Inferior parietal cortex (tissue), 1 donor: ENCODE measurements at regions not wholly inside any gene's neighbourhood (a gene's known extent, or its start where the extent isn't known, plus 50 kb on each side); places are given as distances from the start of the nearest gene placed in this dataset.

Experiments used
- DNase-seq: peaks from one replicate; pipeline ENCODE4 v3.0.0-alpha.2; 2016; ENCODE audit errors: extremely low spot score

DNA sequence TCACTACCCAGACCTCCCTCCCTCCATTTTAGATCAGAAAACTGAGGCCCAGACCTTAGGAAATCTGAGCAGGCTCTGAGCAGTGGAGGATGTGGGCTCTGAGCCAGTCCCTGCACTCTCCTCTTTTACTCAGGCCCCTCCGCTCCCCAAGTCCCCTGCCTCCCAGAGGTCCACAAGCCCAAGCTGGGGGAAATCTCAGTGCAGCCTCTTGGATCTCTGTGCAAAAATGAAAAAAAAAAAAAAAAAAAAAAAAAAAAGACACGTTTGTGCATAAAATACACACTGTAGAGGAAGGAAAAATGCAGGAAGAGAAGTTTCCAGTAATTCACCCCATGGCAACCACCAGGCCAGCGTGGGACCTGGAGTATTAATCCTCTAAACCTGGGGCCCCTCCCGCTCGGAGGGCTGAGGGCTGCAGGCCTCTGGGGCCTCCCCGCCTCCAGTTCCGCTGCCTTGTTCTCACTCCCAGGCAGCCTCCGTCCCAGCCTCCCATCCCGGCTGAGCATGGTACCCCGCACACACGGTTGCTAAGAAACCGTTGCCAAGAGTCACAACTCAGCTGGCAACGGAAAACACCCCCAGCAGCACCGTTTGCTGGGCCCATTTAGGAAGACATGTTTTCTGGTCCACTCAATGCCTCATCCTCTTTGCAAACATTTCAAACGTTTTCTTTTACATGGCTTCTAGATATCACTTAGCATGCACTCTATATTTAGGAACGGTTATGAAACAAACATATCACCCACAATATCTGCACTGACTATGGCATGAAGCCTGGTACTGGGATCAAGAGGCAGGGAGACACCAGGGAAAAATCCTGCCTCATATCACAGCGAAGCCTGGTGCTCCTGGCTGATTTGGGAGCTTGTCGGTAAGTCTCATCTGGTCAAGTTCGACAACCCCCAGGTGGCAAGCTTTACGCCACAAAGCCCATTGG is 227.5 kb downstream of the CTTN start:
- DNase-seq: peak; percentile 66

DNA sequence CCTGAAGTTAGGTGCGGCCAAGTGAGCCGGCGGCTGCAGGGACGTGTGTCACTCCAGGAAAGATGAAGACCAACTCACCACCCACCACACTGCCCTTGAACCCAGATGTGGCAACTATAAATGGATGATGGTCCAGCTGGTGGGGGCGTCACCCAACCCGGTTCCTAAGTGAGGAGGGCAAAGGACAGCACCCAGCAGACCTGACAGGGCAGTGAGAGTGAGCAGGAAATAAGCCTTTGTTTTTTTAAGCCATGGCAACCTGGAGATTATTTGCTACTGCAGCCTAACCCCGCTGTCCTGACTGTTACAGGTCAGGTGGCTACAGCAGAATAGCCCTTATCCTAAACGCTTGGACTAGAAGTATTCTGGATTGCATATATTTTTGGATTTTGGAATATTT is 228.9 kb downstream of the CTTN start:
- no peak for DNase-seq

DNA sequence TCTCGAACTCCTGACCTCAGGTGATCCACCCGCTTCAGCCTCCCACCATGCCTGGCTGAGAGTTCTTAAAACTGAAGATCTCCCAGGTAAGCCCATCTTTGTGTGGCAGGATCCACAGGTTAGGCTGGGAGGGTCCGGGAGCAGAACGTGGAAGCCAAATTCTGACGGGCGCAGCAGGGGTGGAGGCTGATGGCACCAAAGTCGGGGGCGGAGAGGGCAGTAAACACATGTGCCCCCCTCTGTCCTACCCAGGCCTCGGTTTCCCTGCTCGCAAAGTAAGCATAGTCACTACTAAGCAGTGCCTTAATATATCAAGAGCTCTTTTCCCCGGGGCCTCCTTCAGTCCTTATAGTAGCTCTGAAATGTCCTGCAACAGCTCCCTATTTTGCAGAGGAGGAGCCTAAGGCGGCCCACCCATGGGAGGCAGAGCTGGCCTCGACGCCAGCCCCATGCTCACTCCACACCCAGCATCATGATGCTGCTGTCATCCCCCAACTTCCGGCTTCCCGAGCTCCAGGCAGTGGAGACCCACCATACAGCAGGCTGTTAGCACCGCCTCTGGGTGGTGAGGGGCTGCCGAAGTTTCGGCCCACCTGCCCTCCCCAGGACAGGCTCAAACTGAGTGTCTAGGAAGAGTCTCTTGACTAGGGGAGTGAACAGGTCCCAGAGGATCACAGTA is 230.0 kb downstream of the CTTN start:
- DNase-seq: no peak

DNA sequence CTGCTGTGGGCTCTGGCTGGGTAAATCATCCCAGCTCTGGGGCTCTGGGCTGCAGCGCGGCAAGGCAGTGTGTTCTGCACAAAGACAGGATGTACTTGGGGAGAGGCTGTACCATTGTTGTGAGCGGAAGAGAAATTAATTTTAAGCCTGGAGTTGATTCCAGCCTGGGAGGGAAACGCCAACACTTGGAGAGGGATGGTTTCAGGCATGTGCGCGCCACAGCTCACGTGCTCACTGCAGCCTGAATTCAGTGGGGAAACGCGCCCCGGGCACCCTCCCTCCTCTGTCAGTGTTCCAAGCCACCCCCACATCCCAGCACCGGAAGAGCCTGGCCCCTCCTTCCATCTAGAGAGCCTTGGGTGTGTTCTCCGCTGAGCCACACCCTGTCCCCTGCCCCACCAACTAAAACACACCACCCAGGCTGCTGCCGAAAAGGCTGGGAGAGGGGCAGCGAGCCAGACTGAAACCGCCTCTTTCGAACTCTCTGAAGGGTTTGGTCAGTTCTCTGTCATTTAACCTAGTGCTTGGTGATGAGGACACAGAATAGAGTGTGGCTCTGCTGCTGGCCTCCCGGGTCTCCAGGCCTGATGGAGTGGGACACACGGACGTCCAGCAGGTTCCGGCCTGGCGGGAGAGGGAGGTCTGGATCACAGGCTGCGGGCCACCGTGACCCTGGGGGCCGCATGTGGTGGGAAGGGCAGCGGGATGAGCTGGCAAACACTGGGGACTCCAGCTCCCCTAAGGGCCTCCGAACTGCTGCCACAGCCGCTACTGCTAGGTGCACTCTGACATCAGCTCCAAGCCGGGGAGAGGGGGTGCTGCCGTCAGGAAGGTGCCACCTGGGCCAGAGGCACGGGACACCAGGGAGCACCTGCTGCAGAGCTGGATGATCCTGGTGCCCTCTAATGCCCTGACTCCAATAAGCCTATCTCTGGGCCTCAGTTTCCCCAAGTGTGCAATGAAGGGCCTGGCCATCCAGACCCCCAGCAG is 230.8 kb downstream of the CTTN start:
- DNase-seq: no peak

DNA sequence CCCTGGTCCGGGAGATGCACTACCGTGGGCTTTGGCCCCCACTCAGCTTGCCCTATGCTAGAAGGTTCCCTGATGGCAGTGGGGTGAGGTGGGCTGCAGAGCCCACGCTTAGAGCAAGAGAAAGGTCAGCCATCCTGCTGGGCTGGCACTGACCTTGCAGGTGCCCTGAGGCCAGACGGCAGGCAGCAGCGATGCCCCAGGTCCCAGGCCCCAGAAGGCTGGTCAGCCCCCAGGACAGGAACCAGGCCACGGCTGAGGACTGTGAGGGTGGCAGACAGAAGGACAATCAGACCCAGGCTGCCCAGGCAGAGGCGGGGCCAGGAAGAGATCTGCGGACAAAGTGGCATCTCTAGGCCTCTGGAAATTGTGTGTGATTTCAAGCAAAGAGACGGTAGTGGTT is 231.7 kb downstream of the CTTN start:
- DNase-seq: no peak

DNA sequence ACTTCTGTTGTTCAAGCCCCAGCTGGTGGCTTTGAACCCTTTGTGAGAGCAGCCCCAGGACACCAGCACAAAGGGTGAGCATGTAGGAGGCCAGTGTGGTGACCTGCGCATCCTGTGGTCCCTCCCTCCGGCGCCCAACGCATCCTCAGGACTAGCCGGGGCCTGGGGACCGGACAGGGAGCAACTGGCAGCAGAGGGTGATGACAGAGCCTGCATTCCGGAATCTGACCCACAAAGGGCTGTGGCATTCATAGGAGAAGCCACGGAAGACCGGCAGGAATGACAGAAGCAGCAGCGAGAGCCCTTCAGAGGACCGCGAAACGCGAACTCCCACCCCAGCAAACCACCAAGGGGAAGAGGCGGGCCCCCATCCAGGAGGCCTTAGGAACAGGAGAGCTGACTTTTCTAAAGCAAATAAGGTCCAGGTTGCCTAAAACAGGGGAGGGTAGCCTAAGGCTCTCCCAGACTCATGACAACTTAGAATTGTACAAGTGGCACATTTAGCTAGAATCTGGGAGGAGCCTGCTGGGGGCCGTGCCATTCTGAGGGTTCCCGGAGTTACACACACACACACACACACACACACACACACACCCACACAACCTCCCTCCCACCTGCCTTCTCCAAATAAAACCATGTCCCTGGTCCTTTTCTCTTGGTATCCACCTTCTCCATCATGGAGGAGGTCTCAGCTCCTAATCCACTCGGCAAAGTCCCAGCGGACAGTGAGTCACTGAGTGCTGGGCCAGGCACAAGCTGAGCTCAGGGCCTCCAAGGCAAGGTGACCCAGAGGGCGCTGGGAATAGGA is 232.7 kb downstream of the CTTN start:
- no peak for DNase-seq

DNA sequence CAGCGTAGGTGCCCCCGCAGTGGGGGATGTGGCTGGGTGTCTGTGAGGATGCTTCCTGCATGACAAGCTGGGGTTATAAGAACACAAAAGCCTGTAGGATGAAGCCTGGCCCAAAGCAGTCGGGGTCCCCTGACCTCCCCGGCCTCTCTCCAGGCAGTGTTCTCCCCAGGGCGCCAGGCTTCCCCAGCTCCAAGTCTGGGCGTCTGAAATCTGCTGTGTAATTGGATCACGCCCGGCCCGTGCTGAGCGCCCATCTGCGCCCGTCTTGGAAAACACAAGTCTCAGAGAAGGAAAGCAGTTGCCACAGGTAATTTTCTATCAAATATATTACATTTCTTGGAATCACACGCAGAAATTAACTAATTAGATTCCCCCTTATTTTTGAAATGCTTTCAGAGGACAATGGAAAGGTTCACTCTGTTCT is 233.3 kb downstream of the CTTN start:
- DNase-seq: no peak

DNA sequence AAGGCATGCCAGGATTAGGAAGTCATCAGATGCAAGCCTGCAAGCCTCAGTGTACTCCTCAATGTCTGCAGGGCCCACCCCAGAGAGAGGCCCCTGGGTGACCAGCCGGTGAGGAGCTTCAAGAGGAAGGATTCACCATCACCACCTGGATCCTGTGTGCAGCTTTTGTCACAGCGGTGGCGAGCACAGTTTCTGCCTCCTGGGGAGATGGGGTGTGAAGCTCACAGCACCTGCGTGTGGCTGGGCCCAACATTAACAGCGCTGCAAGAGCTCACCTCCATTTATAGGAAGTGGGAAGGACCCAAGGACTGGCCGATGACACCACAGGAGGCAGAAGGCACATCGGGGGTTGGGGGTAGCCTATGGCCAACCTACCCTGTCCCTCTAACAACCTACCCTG is 235.3 kb downstream of the CTTN start:
- no peak for DNase-seq

DNA sequence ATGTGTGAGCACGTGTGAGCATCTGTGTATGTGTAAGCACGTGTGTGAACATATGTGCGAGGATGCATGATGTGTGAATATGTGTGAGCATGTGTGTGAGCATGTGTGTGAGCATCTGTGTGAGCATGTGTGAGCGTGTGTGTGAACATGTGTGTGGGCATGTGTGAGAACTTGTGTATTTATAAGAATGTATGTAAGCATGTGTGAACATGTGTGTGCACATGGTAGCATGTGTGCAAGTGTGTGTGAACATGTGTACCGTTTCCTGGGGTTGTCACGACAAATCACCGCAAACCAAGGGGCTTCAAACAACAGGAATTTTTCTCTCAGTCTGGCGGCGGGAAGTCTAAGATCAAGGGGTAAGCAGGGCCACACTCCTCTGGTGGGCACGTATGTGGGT is 238.3 kb downstream of the CTTN start:
- no peak for DNase-seq

DNA sequence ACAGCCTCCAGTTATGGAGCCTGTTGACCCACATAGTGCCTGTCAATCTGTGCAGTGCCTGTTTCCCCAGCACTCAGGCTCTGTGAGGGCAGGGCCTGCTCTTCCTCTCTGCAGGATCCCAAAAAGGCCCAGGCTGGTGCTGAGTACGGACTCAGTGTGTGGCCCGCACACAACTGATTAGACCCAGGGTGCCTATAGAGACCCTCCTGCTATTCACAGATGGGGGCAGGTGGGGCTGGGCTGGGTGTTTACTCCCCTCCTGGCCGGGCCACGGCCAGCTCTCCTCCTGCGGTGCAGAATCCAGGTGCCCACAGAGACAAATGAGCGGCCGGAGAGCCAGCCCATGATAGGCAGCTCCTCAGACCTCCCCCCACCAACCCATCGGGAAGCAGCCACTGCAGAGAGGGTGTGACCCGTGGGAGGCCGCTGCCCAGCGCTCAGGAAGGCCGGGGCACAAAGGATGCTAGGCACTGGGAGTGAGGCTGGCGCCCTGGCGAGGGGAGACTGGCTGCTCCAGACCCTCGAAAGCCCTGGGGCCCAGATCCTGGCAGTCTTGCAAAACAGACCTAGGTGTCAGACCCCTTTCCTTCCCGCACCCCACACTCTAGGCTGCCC is 239.0 kb downstream of the CTTN start:
- DNase-seq: no peak

DNA sequence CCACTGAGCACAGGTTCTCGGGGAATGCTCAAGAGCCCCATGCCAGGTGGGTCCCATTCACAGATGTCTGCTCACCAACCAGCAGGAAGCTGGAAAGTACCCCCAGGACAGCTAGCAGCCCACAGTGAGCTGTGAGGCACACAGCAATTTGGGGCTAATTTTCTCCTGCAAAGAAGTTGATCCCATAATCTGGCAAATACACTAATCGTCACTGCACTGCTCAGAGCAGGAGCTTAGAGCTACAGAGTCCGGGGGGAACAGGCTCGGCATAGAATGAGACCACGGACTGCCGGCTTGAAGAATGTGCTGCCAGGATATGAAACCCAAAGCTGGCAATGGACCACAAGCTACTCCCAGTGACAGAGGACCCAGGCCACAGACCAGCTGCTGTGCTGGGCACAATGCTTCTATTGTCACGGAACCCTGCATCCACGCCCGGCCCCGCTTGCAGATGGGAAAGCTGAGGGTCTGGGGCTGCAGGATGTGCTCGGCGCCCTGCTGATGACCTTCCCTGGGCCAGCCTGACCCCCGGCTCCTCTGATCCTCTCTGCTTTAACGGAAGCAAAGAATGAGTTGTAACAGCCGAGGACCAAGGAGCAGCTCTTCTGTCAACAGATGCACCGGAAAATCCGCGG is 239.7 kb downstream of the CTTN start:
- DNase-seq: no peak

DNA sequence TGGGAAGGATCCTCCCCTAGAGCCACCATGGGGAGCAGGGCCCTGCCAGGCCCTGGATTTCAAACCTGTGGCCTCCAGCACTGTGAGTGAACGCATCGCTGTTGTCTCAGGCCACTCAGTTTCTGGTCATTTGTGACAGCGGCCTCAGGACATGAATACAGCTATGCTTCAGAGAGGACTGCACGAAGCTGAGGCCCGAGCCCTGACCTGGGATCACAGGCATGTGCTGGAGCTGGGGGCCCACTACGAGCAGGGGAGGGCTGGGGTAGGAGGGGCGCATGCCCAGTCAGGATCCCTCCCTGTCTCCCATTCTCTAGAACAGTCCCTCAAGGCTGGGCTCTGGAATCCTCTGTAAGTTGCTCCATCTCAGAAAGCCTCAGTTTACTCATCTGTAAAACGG is 242.1 kb downstream of the CTTN start:
- no peak for DNase-seq

DNA sequence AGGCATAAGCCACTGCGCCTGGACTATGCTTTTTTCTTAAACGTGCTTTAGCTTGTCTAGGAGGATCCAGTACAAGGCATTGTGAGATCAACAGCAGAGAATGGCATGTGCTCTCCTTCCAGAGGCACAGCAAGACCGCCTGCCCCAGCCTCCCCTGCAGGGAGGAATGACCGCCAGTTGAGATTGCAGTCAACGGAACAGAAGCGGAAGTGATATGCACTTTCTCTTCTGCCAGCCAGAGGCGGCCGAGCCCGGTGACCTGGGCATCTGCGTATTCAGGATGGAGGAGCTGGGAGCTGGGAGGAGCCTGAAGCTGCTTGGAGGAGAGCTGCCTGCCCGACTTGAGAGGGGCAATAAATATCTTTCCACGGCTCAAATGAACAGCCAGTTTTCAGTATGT is 243.0 kb downstream of the CTTN start:
- DNase-seq: no peak

DNA sequence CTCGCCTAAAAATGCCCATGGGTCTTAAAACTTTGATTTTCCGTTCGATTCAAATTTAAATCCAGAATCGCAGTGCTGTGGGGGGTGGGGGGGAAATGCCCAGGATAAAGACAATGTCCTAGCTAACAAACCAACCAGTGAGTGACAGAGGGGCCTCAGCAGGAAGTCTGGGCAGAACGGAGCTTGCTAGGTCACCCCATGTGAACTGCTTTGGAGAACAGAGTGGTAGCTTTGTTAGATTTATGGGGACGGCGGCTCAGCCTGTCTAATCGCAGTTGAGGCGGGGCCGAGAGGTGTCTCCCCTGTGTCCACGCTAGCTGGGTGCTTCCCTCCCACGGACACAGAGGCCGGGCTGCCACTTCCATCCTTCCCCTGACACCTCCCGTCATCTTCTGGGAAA is 243.9 kb downstream of the CTTN start:
- no peak for DNase-seq

DNA sequence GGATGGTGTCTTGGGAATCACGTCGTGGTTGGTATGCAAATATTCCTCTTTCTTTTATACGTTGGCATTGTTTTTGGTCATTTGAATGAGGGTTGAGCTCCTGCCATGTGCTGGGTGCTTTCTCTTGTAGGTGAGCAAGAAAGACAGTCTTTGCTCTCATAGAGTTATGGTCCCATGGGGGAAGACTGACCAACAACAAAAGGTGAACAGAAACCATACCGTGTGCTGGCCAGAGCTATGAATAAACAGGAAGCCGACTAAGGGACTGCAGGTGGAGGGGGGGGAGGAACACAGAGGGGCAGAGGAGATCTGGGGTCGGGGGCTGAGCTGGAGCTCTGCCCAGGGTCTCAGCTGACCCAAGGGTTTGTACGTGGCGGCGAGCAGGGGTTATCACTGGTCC is 245.3 kb downstream of the CTTN start:
- no peak for DNase-seq

DNA sequence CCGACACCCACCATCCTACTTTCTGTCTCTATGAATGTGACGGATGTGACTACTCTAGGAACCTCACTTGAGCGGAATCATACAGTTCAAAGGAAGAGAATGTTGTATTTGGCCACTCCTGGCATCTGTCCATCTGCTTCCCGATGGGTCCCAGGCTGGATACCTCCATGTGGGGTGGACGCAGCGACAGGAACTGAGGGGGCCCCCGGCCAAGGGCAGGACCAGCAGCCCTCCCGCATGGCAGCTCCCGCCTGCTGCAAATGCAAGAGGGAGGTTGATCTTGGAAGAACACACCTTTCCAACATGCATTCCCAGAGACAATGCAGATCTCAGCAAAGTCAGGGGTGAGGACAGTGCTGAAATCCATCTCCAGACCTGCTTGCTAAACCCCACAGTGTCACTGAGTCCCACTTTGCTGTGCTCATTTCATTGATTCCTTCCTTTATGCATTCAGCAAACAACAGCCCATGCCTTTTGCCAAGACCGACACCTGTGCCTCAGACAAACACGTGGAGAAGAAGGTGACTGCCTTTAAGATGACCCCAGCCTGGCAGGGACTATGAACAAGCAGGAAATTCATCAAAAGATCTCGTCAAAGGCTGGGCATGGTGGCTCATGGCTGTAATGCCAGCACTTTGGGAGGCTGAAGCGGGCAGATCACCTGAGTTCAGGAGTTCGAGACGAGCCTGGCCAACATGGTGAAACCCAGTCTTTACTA is 246.2 kb downstream of the CTTN start:
- DNase-seq: no peak

DNA sequence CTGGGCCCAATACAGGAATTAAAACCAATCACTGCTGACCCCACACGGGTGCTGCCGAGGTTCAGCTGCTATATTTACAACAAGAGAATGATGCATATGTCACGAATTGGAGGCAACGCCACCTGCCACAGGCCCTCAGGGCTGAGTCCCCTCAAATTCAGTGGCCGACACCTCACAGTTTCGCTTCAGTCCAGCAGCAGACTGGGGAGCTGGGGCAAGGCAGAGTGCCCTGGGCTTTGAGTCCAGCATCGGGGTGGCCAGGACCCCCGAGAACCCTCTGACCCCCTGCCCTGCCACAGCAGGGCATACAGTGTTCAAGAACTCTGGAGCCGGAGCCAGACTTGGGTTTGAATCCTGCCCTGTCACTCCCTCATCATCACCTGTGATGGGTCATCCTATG is 247.2 kb downstream of the CTTN start:
- DNase-seq: no peak

DNA sequence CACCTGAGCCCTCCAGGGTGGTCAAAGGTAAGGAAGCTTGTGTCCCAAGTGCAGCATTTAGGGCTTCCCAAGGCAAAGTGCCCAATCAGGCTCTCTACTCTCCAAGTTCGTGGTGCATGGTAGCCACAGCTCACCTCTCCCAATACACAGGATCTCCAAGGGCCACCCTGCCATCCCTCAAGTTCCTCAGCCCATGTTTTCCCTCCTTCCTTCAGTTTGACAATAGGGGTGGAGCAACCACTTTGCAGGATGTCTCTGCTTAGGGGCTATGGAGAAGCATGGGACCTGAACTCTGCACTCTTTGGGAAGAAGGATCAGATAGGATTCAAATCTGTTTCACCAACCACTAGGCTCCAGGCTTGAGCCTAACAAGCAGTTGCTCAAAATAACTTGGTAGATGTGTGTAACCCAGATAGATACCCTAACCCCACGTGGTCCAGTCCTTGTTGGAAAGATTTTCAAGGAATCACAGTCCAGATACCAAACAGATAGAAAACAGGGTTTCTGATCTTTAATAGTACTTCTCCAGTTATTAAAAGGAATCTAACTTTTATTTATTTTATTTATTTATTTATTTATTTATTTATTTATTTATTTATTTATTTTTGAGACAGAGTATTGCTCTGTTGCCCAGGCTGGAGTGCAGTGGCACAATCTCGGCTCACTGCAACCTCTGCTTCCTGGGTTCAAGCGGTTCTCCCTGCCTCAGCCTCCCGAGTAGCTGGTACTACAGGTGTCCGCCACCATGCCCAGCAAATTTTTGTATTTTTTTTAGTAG is 248.1 kb downstream of the CTTN start:
- no peak for DNase-seq
